ENCODE measurements at regions not wholly inside any gene's neighbourhood (a gene's known extent, or its start where the extent isn't known, plus 50 kb on each side); places are given as distances from the start of the nearest gene placed in this dataset.

GRCh38 chr5:17918373-17919104 lies 284.3 kb downstream of the TAF11L14 start:
- no peaks in the 10 kb centered on the region for H3K27me3 ChIP-seq (replicated peaks; ENCODE audit: insufficient read depth)
- TF ChIP-seq EZH2 (IDR thresholded peaks at IDR 0.05; ENCODE audit: insufficient read depth, poor library complexity, severe bottlenecking) (no peak), EZH2phosphoT487 (IDR thresholded peaks at IDR 0.05; ENCODE audit: insufficient read depth, low read depth) (no peak)
- no peak overlapping the region for H2AFZ ChIP-seq
- H3K79me2 ChIP-seq (ENCODE audit: insufficient read depth), result no peaks in the 10 kb centered on the region
- no peak overlapping the region for H3K9ac ChIP-seq
- no peaks in the 10 kb centered on the region for H3K36me3 ChIP-seq (ENCODE audit: low read depth)
- WGBS, 2 experiments (ENCODE audit: low coverage in 1 of 2, low lambda C conversion rate in 2 of 2, missing lambda C conversion rate in 2 of 2), result 13 to 28% methylated on average over 2 of the region's 2 CpGs
- H3K4me2 ChIP-seq (ENCODE audit: unreplicated experiment), result no peak overlapping the region
- H3K4me1 ChIP-seq (ENCODE audit: insufficient read depth), result no peaks in the 10 kb centered on the region
- H3K9me3 ChIP-seq (ENCODE audit: low read depth), result no peaks in the 10 kb centered on the region
- no peaks in the 10 kb centered on the region for H3F3A ChIP-seq (ENCODE audit: insufficient read depth)
- H3K9me2 ChIP-seq (ENCODE audit: insufficient read depth), result no peaks in the 10 kb centered on the region
- H3K27ac ChIP-seq, result no peak overlapping the region
- H4K20me1 ChIP-seq (ENCODE audit: insufficient read depth), result no peaks in the 10 kb centered on the region
- no peak for DNase-seq
- in situ Hi-C loops (cut with MboI), result no loop called here
- H3K4me3 ChIP-seq, result no peak overlapping the region

- DNase-seq, result no peak
- no peaks in the 10 kb centered on the region for H3K9me3 ChIP-seq (ENCODE audit: low read depth)
- in situ Hi-C loops (cut with MboI), result no loop called here
Measured at GRCh38 chr5:17925276-17925675, 291.0 kb downstream of the TAF11L14 start.

GRCh38 chr5:17928581-17928981 lies 294.3 kb downstream of the TAF11L14 start:
- Histone ChIP-seq H3K27me3 (replicated peaks; ENCODE audit: insufficient read depth) (no peaks in the 10 kb centered on the region), H3K4me1 (ENCODE audit: insufficient read depth) (no peaks in the 10 kb centered on the region), H3F3A (ENCODE audit: insufficient read depth) (no peaks in the 10 kb centered on the region), H3K4me2 (ENCODE audit: unreplicated experiment) (no peak overlapping the region), H4K20me1 (ENCODE audit: insufficient read depth) (no peaks in the 10 kb centered on the region), H3K36me3 (ENCODE audit: low read depth) (no peaks in the 10 kb centered on the region), H3K9me3 (ENCODE audit: low read depth) (no peaks in the 10 kb centered on the region), H3K4me3 (no peak overlapping the region), H3K9me2 (ENCODE audit: insufficient read depth) (no peaks in the 10 kb centered on the region), H3K9ac (no peak overlapping the region), H3K79me2 (ENCODE audit: insufficient read depth) (no peaks in the 10 kb centered on the region), H3K27ac (no peak overlapping the region), H2AFZ (no peak overlapping the region)
- in situ Hi-C loops (cut with MboI), result no loop called here
- no peak for TF ChIP-seq EZH2 (IDR thresholded peaks at IDR 0.05; ENCODE audit: insufficient read depth, poor library complexity, severe bottlenecking)
- no peak for TF ChIP-seq EZH2phosphoT487 (IDR thresholded peaks at IDR 0.05; ENCODE audit: insufficient read depth, low read depth)
- no peak for DNase-seq
- 0 to 2% methylated on average over 2 of the region's 2 CpGs for WGBS, 2 experiments (ENCODE audit: low coverage in 1 of 2, low lambda C conversion rate in 2 of 2, missing lambda C conversion rate in 2 of 2)

More at GRCh38 chr5:17925276-17925675, 291.0 kb downstream of the TAF11L14 start:
- WGBS, 2 experiments (ENCODE audit: low coverage in 1 of 2, low lambda C conversion rate in 2 of 2, missing lambda C conversion rate in 2 of 2), result 65 to 70% methylated on average over 4 of the region's 4 CpGs
- H3K4me2 ChIP-seq (ENCODE audit: unreplicated experiment), result no peak overlapping the region
- H3K4me1 ChIP-seq (ENCODE audit: insufficient read depth), result no peaks in the 10 kb centered on the region
- no peaks in the 10 kb centered on the region for H3K79me2 ChIP-seq (ENCODE audit: insufficient read depth)
- H3K36me3 ChIP-seq (ENCODE audit: low read depth), result no peaks in the 10 kb centered on the region
- no peaks in the 10 kb centered on the region for H3K27me3 ChIP-seq (replicated peaks; ENCODE audit: insufficient read depth)
- no peak overlapping the region for H3K27ac ChIP-seq
- H3K4me3 ChIP-seq, result no peak overlapping the region
- no peak overlapping the region for H2AFZ ChIP-seq
- TF ChIP-seq EZH2 (IDR thresholded peaks at IDR 0.05; ENCODE audit: insufficient read depth, poor library complexity, severe bottlenecking) (no peak), EZH2phosphoT487 (IDR thresholded peaks at IDR 0.05; ENCODE audit: insufficient read depth, low read depth) (no peak)
- no peaks in the 10 kb centered on the region for H3K9me2 ChIP-seq (ENCODE audit: insufficient read depth)
- no peaks in the 10 kb centered on the region for H3F3A ChIP-seq (ENCODE audit: insufficient read depth)
- H4K20me1 ChIP-seq (ENCODE audit: insufficient read depth), result no peaks in the 10 kb centered on the region
- no peak overlapping the region for H3K9ac ChIP-seq

- H4K20me1 ChIP-seq (ENCODE audit: insufficient read depth), result no peaks in the 10 kb centered on the region
- TF ChIP-seq EZH2 (IDR thresholded peaks at IDR 0.05; ENCODE audit: insufficient read depth, poor library complexity, severe bottlenecking) (no peak), EZH2phosphoT487 (IDR thresholded peaks at IDR 0.05; ENCODE audit: insufficient read depth, low read depth) (no peak)
- H3K4me3 ChIP-seq, result no peak overlapping the region
- H3K27ac ChIP-seq, result no peak overlapping the region
- H3K79me2 ChIP-seq (ENCODE audit: insufficient read depth), result no peaks in the 10 kb centered on the region
- in situ Hi-C loops (cut with MboI), result no loop called here
- WGBS, 2 experiments (ENCODE audit: low coverage in 1 of 2, low lambda C conversion rate in 2 of 2, missing lambda C conversion rate in 2 of 2), result 0% methylated on average over 1 of the region's 1 CpG
- H3K36me3 ChIP-seq (ENCODE audit: low read depth), result no peaks in the 10 kb centered on the region
- H2AFZ ChIP-seq, result no peak overlapping the region
- H3K9me2 ChIP-seq (ENCODE audit: insufficient read depth), result no peaks in the 10 kb centered on the region
- no peak for DNase-seq
- no peak overlapping the region for H3K9ac ChIP-seq
- no peaks in the 10 kb centered on the region for H3K4me1 ChIP-seq (ENCODE audit: insufficient read depth)
- no peak overlapping the region for H3K4me2 ChIP-seq (ENCODE audit: unreplicated experiment)
- no peaks in the 10 kb centered on the region for H3F3A ChIP-seq (ENCODE audit: insufficient read depth)
- no peaks in the 10 kb centered on the region for H3K9me3 ChIP-seq (ENCODE audit: low read depth)
- no peaks in the 10 kb centered on the region for H3K27me3 ChIP-seq (replicated peaks; ENCODE audit: insufficient read depth)
Measured at GRCh38 chr5:17929171-17929570, 294.9 kb downstream of the TAF11L14 start.

GRCh38 chr5:17930346-17930745 lies 296.1 kb downstream of the TAF11L14 start:
- H3K9ac ChIP-seq, result no peak overlapping the region
- no peaks in the 10 kb centered on the region for H3K9me2 ChIP-seq (ENCODE audit: insufficient read depth)
- H4K20me1 ChIP-seq (ENCODE audit: insufficient read depth), result no peaks in the 10 kb centered on the region
- H3K4me1 ChIP-seq (ENCODE audit: insufficient read depth), result no peaks in the 10 kb centered on the region
- no peak overlapping the region for H2AFZ ChIP-seq
- no peak for DNase-seq
- no peaks in the 10 kb centered on the region for H3K9me3 ChIP-seq (ENCODE audit: low read depth)
- no peaks in the 10 kb centered on the region for H3F3A ChIP-seq (ENCODE audit: insufficient read depth)
- TF ChIP-seq EZH2 (IDR thresholded peaks at IDR 0.05; ENCODE audit: insufficient read depth, poor library complexity, severe bottlenecking) (no peak), EZH2phosphoT487 (IDR thresholded peaks at IDR 0.05; ENCODE audit: insufficient read depth, low read depth) (no peak)
- H3K36me3 ChIP-seq (ENCODE audit: low read depth), result no peaks in the 10 kb centered on the region
- H3K27ac ChIP-seq, result no peak overlapping the region
- no peaks in the 10 kb centered on the region for H3K27me3 ChIP-seq (replicated peaks; ENCODE audit: insufficient read depth)
- no peaks in the 10 kb centered on the region for H3K79me2 ChIP-seq (ENCODE audit: insufficient read depth)
- in situ Hi-C loops (cut with MboI), result no loop called here
- no peak overlapping the region for H3K4me3 ChIP-seq
- H3K4me2 ChIP-seq (ENCODE audit: unreplicated experiment), result no peak overlapping the region
